Spleen (tissue), 11 donors: ENCODE measurements at regions not wholly inside any gene's neighbourhood (a gene's known extent, or its start where the extent isn't known, plus 50 kb on each side); places are given as distances from the start of the nearest gene placed in this dataset.

Experiments
- DNase-seq: peaks from one replicate; pipeline ENCODE4 v3.0.0-alpha.2; 2020
- H3K27ac ChIP-seq, 8 donors: fragments of 200-600 bp; sonication (generic) in 7 of 8; 1 replicate in 4 of 8; 2 replicates in 4 of 8; pipeline versions ENCODE4 v1.5.0 to v1.8.0; 2016 to 2021; ENCODE audit warnings: inconsistent platforms in 4 of 8, mild to moderate bottlenecking in 4 of 8, moderate library complexity in 1 of 8
- H3K27me3 ChIP-seq, 7 donors: fragments of 200-600 bp; sonication (generic) in 6 of 7; replicated peaks in 1 of 7; 1 replicate in 4 of 7; 2 replicates in 3 of 7; pipeline versions ENCODE4 v1.5.0 to v1.8.0; 2016 to 2021; ENCODE audit warnings: inconsistent platforms in 3 of 7, mild to moderate bottlenecking in 1 of 7
- H3K36me3 ChIP-seq, 6 donors: fragments of 200-600 bp; sonication (generic) in 5 of 6; 1 replicate in 4 of 6; 2 replicates in 2 of 6; pipeline versions ENCODE4 v1.5.0 to v1.8.0; 2016 to 2021; ENCODE audit warnings: inconsistent platforms in 2 of 6
- H3K4me1 ChIP-seq, 6 donors: fragments of 200-600 bp; sonication (generic) in 5 of 6; 1 replicate in 3 of 6; 2 replicates in 3 of 6; pipeline versions ENCODE4 v1.5.0 to v1.8.0; 2016 to 2021; ENCODE audit warnings: inconsistent platforms in 3 of 6
- H3K4me3 ChIP-seq, 8 donors: fragments of 200-600 bp; sonication (generic) in 7 of 8; 1 replicate in 4 of 8; 2 replicates in 4 of 8; pipeline versions ENCODE4 v1.5.0 to v1.8.0; 2016 to 2021; ENCODE audit warnings: inconsistent platforms in 4 of 8, mild to moderate bottlenecking in 4 of 8, moderate library complexity in 2 of 8
- H3K9me3 ChIP-seq, 8 donors: fragments of 200-600 bp; sonication (generic) in 7 of 8; 1 replicate in 4 of 8; 2 replicates in 4 of 8; pipeline versions ENCODE4 v1.5.0 to v1.8.0; 2016 to 2021; ENCODE audit warnings: inconsistent platforms in 4 of 8
- POLR2A ChIP-seq, 3 donors: fragments of 450-650 bp; IDR thresholded peaks; one replicate each; pipeline ENCODE4 v1.5.1; 2017; ENCODE audit warnings: antibody characterized with exemption in 3 of 3, mild to moderate bottlenecking in 1 of 3
- POLR2AphosphoS5 ChIP-seq, 3 donors: sonication (generic); formaldehyde crosslinking; IDR thresholded peaks; one replicate each; pipeline ENCODE4 v1.5.1; 2017; ENCODE audit warnings: antibody characterized with exemption in 3 of 3
- WGBS, 5 donors: extraction: QIAGEN DNeasy Blood & Tissue Kit in 3 of 5; methylation state at CpG; one replicate each; pipeline versions ENCODE4 v1.1.5 to v1.1.7; 2013 to 2018; 5-methylcytosine and 5-hydroxymethylcytosine counted together
- intact Hi-C: fragments of 100-400 bp; cut with DNase I; formaldehyde crosslinking; loops from one replicate; pipeline ENCODE4 v1.15.0; 2023; ENCODE audit warnings: low total_unique reads
- TF ChIP-seq, protein P1 (sequence below), 11 experiments: fragments of 200-600 bp in 7 of 11; fragments of 450-650 bp in 4 of 11; sonication (generic) in 4 of 11; IDR thresholded peaks in 8 of 11; conservative IDR thresholded peaks in 3 of 11; 1 replicate in 7 of 11; 2 replicates in 4 of 11; pipeline versions ENCODE4 v1.4.0 to v1.8.0; 2016 to 2021; ENCODE audit warnings: antibody characterized with exemption in 11 of 11, inconsistent platforms in 4 of 11, mild to moderate bottlenecking in 1 of 11
- donor health status: healthy with polysubstance abuse.
- donor health status: DM: no; HTN: no; CAD: no; lungs with moderate emphysema.
- donor health status: DM: no; HTN: no; CAD: no.
- donor health status: Bipolar disorder and iron deficiency.
- donor health status: healthy.
- donor health status: DM: no; HTN: no; CAD: no.
- donor health status: DM: yes; HTN: yes; CAD: no.

DNA sequence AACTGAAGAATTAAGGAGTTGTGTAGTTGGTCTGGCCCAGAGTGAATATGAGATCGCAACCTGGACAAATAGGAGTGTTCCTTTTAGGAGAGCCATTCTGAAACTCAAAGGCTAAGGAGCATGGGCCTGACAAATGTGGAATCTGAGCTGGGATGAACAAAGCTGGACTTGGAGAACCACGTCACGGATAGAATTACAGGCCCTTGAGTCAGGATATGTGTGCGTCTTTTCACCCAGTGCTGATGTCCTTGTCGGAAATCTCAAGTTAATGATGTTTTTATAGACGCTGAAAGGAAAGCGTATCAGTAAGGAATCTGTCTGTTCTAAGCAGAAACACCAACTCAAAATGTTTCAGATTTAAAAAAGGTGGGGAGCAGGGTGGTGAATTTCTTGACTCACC, 173.8 kb upstream of the ZKSCAN2 start:
- no peaks in the 10 kb centered on the region for H3K36me3 ChIP-seq
- H3K4me1 ChIP-seq = no peaks in the 10 kb centered on the region
- intact Hi-C loops = no loop called here
- H3K9me3 ChIP-seq = peaks cover 0 to 20% (median 14%) of the 10 kb centered on the region in 8 donors
- no peak overlapping the region for H3K27ac ChIP-seq
- TF ChIP-seq, protein P1, sequence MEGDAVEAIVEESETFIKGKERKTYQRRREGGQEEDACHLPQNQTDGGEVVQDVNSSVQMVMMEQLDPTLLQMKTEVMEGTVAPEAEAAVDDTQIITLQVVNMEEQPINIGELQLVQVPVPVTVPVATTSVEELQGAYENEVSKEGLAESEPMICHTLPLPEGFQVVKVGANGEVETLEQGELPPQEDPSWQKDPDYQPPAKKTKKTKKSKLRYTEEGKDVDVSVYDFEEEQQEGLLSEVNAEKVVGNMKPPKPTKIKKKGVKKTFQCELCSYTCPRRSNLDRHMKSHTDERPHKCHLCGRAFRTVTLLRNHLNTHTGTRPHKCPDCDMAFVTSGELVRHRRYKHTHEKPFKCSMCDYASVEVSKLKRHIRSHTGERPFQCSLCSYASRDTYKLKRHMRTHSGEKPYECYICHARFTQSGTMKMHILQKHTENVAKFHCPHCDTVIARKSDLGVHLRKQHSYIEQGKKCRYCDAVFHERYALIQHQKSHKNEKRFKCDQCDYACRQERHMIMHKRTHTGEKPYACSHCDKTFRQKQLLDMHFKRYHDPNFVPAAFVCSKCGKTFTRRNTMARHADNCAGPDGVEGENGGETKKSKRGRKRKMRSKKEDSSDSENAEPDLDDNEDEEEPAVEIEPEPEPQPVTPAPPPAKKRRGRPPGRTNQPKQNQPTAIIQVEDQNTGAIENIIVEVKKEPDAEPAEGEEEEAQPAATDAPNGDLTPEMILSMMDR (IDR thresholded peaks at IDR 0.05 in 8 of 11, conservative IDR thresholded peaks at IDR 0.05 in 3 of 11) = no peak
- TF ChIP-seq POLR2A (IDR thresholded peaks at IDR 0.05) (no peak), POLR2AphosphoS5 (IDR thresholded peaks at IDR 0.05) (no peak)
- WGBS, 5 donors = 84 to 93% (median 90%) methylated on average over 7 of the region's 7 CpGs
- DNase-seq = no peak
- H3K27me3 ChIP-seq = no peaks in the 10 kb centered on the region
- H3K4me3 ChIP-seq = no peak overlapping the region

DNA sequence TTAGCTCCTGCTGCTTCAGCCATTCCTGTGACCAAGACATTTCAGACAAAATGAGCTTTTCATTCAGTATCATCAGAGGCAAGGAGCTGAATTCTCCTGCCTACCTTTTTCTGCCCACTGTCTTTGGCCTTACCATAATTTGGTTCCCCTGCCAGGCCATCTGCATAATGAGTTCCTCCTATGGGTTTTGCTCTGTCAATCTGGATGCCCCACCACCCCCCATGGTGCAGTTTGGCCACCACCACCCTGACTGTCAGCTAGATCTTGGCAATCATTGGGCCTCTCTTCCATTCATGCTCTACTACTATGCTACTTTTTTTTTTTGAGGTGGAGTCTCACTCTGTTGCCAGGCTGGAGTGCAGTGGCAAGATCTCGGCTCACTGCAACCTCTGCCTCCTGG, 169.2 kb upstream of the ZKSCAN2 start:
- intact Hi-C loops = no loop called here
- H3K4me1 ChIP-seq = no peaks in the 10 kb centered on the region
- no peak overlapping the region for H3K27ac ChIP-seq
- 73 to 87% (median 82%) methylated on average over 1 of the region's 1 CpG for WGBS, 5 donors
- no peaks in the 10 kb centered on the region for H3K36me3 ChIP-seq
- TF ChIP-seq, protein P1 (IDR thresholded peaks at IDR 0.05 in 8 of 11, conservative IDR thresholded peaks at IDR 0.05 in 3 of 11) = no peak
- TF ChIP-seq POLR2AphosphoS5 (IDR thresholded peaks at IDR 0.05) (no peak), POLR2A (IDR thresholded peaks at IDR 0.05) (no peak)
- H3K9me3 ChIP-seq = peaks cover 0 to 20% (median 14%) of the 10 kb centered on the region in 8 donors
- H3K27me3 ChIP-seq = peaks cover 0 to 21% (median 0%) of the 10 kb centered on the region in 7 donors
- no peak for DNase-seq
- no peak overlapping the region for H3K4me3 ChIP-seq

DNA sequence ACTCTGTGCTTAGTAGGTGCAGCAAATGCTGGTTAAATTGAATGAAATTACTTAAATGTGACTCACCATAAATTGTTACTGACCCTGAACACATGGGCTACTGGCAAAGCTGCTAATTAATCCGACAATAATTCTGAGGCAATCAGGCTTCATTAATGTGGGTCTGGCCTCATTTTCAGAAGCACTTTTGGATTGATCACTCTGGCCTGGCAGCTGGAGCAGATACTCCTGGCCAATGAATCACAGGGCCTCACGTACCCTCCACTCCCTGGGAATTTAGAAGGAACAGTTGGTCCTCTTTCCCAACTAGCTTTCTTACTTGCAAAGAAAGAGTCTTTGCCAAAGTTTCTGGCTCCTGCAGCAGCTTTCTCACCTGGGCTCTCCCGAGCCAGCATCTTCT, 162.0 kb upstream of the ZKSCAN2 start:
- WGBS, 5 donors = 76 to 93% (median 80%) methylated on average over 3 of the region's 3 CpGs

DNA sequence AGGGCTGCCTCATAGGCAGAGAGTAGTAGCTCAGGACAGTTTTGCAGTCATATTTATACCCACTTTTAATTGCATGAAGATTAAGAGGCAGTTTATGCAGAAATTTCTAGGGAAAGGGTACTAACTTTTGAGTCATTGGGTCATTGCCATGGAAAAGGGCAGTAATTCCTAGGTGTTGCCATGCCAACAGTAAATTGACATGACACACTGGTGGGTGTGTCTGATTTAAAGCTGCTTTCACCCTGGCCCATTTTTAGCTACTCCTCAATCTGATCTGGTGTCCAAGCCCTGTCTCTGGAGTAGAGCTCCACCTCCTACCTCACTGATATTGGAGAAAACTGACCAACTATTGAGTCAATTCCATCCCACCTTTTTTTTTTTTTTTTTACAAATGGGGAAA, 161.5 kb upstream of the ZKSCAN2 start:
- intact Hi-C loops = no loop called here

More for the DNA sequence above, 162.0 kb upstream of the ZKSCAN2 start:
- TF ChIP-seq POLR2A (IDR thresholded peaks at IDR 0.05) = no peak
- TF ChIP-seq, protein P1 (IDR thresholded peaks at IDR 0.05 in 8 of 11, conservative IDR thresholded peaks at IDR 0.05 in 3 of 11) = no peak
- TF ChIP-seq POLR2AphosphoS5 (IDR thresholded peaks at IDR 0.05) = no peak
- Histone ChIP-seq H3K9me3 (no peaks in the 10 kb centered on the region), H3K36me3 (no peaks in the 10 kb centered on the region), H3K27ac (no peak overlapping the region), H3K4me1 (no peaks in the 10 kb centered on the region), H3K4me3 (no peak overlapping the region), H3K27me3 (peaks cover 0 to 35% (median 0%) of the 10 kb centered on the region in 7 donors)
- intact Hi-C loops = no loop called here
- no peak for DNase-seq

More for the DNA sequence above, 161.5 kb upstream of the ZKSCAN2 start:
- Histone ChIP-seq H3K4me1 (no peaks in the 10 kb centered on the region), H3K36me3 (no peaks in the 10 kb centered on the region), H3K4me3 (no peak overlapping the region), H3K27me3 (peaks cover 0 to 33% (median 0%) of the 10 kb centered on the region in 7 donors), H3K27ac (no peak overlapping the region), H3K9me3 (no peaks in the 10 kb centered on the region)
- TF ChIP-seq POLR2A (IDR thresholded peaks at IDR 0.05) (no peak), POLR2AphosphoS5 (IDR thresholded peaks at IDR 0.05) (no peak)
- TF ChIP-seq, protein P1 (IDR thresholded peaks at IDR 0.05 in 8 of 11, conservative IDR thresholded peaks at IDR 0.05 in 3 of 11) = no peak
- DNase-seq = no peak
